Right lobe of liver (tissue), 6 donors: ENCODE measurements at regions not wholly inside any gene's neighbourhood (a gene's known extent, or its start where the extent isn't known, plus 50 kb on each side); places are given as distances from the start of the nearest gene placed in this dataset.

Experiments
- ATAC-seq, 4 donors: fragments of 200-7000 bp; cut with Tn5 transposase; one replicate each; pipeline ENCODE4 v1.9.1; 2020; ENCODE audit warnings: mild to moderate bottlenecking in 4 of 4, moderate library complexity in 4 of 4
- DNase-seq, 3 donors: peaks; one replicate each; pipeline ENCODE4 v3.0.0-alpha.2; 2020
- H3K27ac ChIP-seq, 3 donors: fragments of 200-600 bp; one replicate each; pipeline ENCODE4 v1.8.0; 2022
- H3K27me3 ChIP-seq, 2 donors: fragments of 200-600 bp; one replicate each; pipeline ENCODE4 v1.8.0; 2022
- H3K36me3 ChIP-seq, 4 donors: fragments of 200-600 bp; sonication (generic) in 1 of 4; one replicate each; pipeline versions ENCODE4 v1.5.1 to v1.8.0; 2017 to 2022; ENCODE audit warnings: control low read depth in 1 of 4
- H3K4me1 ChIP-seq, 4 donors: fragments of 200-600 bp; sonication (generic) in 1 of 4; one replicate each; pipeline versions ENCODE4 v1.5.1 to v1.8.0; 2017 to 2022; ENCODE audit warnings: control low read depth in 1 of 4
- H3K4me3 ChIP-seq, 3 donors: fragments of 200-600 bp; one replicate each; pipeline ENCODE4 v1.8.0; 2022
- H3K9me3 ChIP-seq, 4 donors: fragments of 200-600 bp; sonication (generic) in 1 of 4; one replicate each; pipeline versions ENCODE4 v1.5.1 to v1.8.0; 2017 to 2022; ENCODE audit warnings: control low read depth in 1 of 4
- CTCF ChIP-seq, 4 donors: fragments of 200-600 bp in 3 of 4; fragments of 450-650 bp in 1 of 4; IDR thresholded peaks; one replicate each; pipeline versions ENCODE4 v1.5.1 to v1.8.0; 2016 to 2022; ENCODE audit warnings: antibody characterized with exemption in 4 of 4, mild to moderate bottlenecking in 2 of 4
- POLR2A ChIP-seq: fragments of 450-650 bp; IDR thresholded peaks from one replicate; pipeline ENCODE4 v1.6.1; 2017; ENCODE audit warnings: antibody characterized with exemption, mild to moderate bottlenecking
- WGBS: methylation state at CpG from one replicate; pipeline ENCODE4 v1.1.6; 2018; ENCODE audit warnings: low coverage, low lambda C conversion rate; ENCODE audit not compliant: insufficient coverage; ENCODE audit errors: missing lambda C conversion rate; 5-methylcytosine and 5-hydroxymethylcytosine counted together
- intact Hi-C, 2 donors: fragments of 100-400 bp; cut with DNase I; formaldehyde crosslinking; loops; one replicate each; pipeline versions ENCODE4 v1.11.2 to v1.14.1; 2022
- donor health status: DM: no; HTN: yes; CAD: no.
- donor health status: DM: no; HTN: no; CAD: no.
- donor health status: DM: no; HTN: no; CAD: no.
- donor health status: DM: no; HTN: yes; CAD: no.
- donor health status: DM: no; HTN: yes; CAD: no.

- intact Hi-C loops: loop anchor here in 1 of 2 donors (10.0 kb wide), 1 partner anchor 1691 kb away; no protein-coding TSS in a partner anchor
- H3K27me3 ChIP-seq: peaks cover 0 to 35% of the 10 kb centered on the region in 2 donors
These were observed 297.7 kb downstream of the PARP8 start for GRCh38 chr5:50963971-50964745.

GRCh38 chr5:50964746-50965653, 298.6 kb downstream of the PARP8 start:
- intact Hi-C loops: loop anchor here in 1 of 2 donors (10.0 kb wide), 1 partner anchor 1690 kb away; no protein-coding TSS in a partner anchor
- TF ChIP-seq CTCF (IDR thresholded peaks at IDR 0.05) (no peak), POLR2A (no peak)
- no peaks in the 10 kb centered on the region for H3K9me3 ChIP-seq
- peaks cover 0 to 39% (median 10%) of the 10 kb centered on the region in 4 donors for H3K4me1 ChIP-seq
- H3K4me3 ChIP-seq: no peak overlapping the region
- H3K36me3 ChIP-seq: no peaks in the 10 kb centered on the region
- ATAC-seq (no peak), DNase-seq (no peak)
- WGBS: 24% methylated on average over 15 of the region's 15 CpGs
- peaks cover 0 to 44% of the 10 kb centered on the region in 2 donors for H3K27me3 ChIP-seq
- no peak overlapping the region for H3K27ac ChIP-seq

More at GRCh38 chr5:50963971-50964745, 297.7 kb downstream of the PARP8 start:
- no peak for TF ChIP-seq CTCF (IDR thresholded peaks at IDR 0.05)
- TF ChIP-seq POLR2A: no peak
- WGBS: 2% methylated on average over 16 of the region's 33 CpGs
- DNase-seq (no peak), ATAC-seq (no peak)
- Histone ChIP-seq H3K36me3 (no peaks in the 10 kb centered on the region), H3K4me1 (peaks cover 0 to 31% (median 6%) of the 10 kb centered on the region in 4 donors), H3K9me3 (no peaks in the 10 kb centered on the region), H3K27ac (no peak overlapping the region), H3K4me3 (no peak overlapping the region)

GRCh38 chr5:50965654-50966375, 299.4 kb downstream of the PARP8 start:
- Histone ChIP-seq H3K9me3 (no peaks in the 10 kb centered on the region), H3K27me3 (peaks cover 7 to 50% of the 10 kb centered on the region in 2 donors), H3K27ac (no peak overlapping the region), H3K36me3 (no peaks in the 10 kb centered on the region), H3K4me1 (peaks cover 0 to 39% (median 10%) of the 10 kb centered on the region in 4 donors), H3K4me3 (no peak overlapping the region)
- ATAC-seq: no peak
- intact Hi-C loops: loop anchor here in 1 of 2 donors (10.0 kb wide), 1 partner anchor 1689 kb away; no protein-coding TSS in a partner anchor
- no peak for DNase-seq
- TF ChIP-seq POLR2A (no peak), CTCF (IDR thresholded peaks at IDR 0.05) (no peak)
- 8% methylated on average over 21 of the region's 29 CpGs for WGBS

GRCh38 chr5:50967009-50967562, 300.6 kb downstream of the PARP8 start:
- ATAC-seq (no peak), DNase-seq (no peak)
- H3K27me3 ChIP-seq: peaks cover 7 to 50% of the 10 kb centered on the region in 2 donors
- peak overlapping the region in 2 of 3 donors; percentile 39 to 44 for H3K4me3 ChIP-seq
- TF ChIP-seq CTCF (IDR thresholded peaks at IDR 0.05) (no peak), POLR2A (no peak)
- no peak overlapping the region for H3K27ac ChIP-seq
- intact Hi-C loops: loop anchor here in 1 of 2 donors (10.0 kb wide), 1 partner anchor 1688 kb away; no protein-coding TSS in a partner anchor
- H3K4me1 ChIP-seq: peaks cover 0 to 39% (median 10%) of the 10 kb centered on the region in 4 donors
- 4% methylated on average over 12 of the region's 12 CpGs for WGBS
- no peaks in the 10 kb centered on the region for H3K36me3 ChIP-seq
- no peaks in the 10 kb centered on the region for H3K9me3 ChIP-seq
